Left renal cortex interstitium (tissue), 4 donors: ENCODE measurements at regions not wholly inside any gene's neighbourhood (a gene's known extent, or its start where the extent isn't known, plus 50 kb on each side); places are given as distances from the start of the nearest gene placed in this dataset.

ENCODE experiments used
- DNase-seq, 4 donors: peaks; one replicate each; pipeline ENCODE4 v3.0.0-alpha.2; 2013; ENCODE audit warnings: low read depth in 4 of 4, low spot score in 2 of 4, missing footprints in 1 of 4

- no peak for DNase-seq
Measured at GRCh38 chr20:6715401-6715941, 52.0 kb upstream of the BMP2 start.

GRCh38 chr20:6714279-6714711, 53.2 kb upstream of the BMP2 start:
- no peak for DNase-seq

- no peak for DNase-seq
Measured at GRCh38 chr20:6711951-6712649, 55.4 kb upstream of the BMP2 start.

DNA sequence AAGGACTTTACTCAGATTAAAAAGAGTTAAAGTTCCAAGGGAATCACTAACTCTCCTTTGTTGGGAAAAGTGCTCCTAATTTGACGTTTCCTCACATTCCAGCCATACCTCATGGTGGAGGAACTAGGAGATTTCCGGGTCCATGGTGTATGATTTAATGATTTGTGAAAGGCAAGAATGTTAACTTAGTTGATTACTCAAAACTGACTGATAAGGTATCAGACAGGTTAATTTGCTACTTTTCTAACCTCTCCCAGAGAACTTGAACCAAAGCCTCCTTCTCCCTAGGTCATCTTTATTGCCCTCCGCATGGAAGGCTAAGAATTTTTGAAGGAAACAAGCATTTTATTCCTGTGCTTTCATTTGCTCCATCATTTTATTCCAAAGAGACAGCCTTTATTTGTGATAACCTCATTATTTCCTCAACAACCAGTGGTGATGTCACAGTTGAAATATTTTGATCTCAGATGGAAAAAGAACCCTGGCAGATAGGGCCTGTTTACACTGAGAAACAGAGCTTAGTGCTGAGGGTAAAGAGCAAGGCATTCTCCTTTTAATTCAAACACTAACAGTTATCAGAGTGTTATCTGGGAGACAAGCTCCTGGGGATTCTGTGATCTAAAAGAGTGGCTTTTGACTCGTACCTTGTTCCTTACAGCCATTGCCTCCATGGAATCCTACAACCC, 57.4 kb upstream of the BMP2 start:
- no peak for DNase-seq

- no peak for DNase-seq
Measured at GRCh38 chr20:6708010-6708409, 59.5 kb upstream of the BMP2 start.

- DNase-seq: no peak
Measured at GRCh38 chr20:6707321-6707831, 60.1 kb upstream of the BMP2 start.

DNA sequence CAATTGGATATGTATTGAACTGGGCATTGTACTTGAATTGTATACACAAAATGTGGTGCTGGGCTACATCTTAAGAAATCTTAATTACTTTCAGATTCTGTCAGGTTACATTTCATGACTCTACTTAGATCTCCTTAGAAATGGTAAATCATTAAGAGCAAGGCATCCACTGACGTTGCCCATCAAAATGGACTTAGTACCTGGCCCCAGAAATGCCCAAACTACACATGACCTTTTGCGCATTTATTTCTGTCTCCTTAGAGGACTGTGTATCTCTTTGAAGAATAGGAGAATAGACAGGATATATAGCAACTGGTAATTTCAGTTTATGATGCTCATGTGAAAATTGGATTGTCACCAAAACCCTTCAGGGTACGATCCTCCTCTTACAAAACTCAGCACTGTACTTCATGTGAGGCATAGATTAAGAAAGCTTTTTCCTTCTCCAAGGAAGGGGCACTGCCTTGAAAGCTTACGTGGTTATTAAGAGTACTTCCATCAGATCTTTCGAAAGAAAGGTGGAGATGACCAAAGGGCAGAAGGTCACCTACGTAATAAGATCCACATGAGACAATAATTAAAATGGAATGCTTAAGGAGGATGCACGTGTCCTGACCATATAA, 61.4 kb upstream of the BMP2 start:
- DNase-seq: no peak

DNA sequence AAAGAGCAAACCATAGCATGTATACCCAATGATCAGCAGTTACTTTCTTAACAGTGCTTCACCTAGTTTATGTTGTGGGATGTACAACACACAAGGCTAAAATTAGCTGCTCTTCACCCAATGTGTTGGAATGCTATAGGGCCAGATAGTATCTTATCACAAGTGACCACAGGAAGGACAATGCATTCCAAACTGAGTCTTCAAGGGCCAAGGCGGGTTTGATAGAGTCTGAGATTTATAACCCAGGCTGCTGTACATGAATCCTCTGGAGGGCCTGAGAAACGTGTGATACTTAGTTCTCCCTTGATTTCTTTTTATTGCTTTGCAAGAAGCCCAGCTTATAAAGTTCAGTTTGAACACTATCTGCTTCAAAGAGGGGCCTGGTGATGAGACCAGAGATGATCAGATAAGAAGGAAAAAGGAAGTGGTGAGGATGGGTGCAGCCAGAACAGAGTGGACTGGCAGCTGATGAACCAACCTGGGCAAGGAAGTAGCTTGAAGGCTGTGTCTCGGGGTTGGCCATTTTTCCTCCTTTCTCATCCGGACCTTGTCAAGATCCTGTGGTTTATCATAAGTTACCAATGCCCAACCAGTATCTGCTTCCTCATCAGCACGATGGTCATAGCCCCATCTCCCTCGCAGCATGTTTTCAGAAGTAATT, 62.2 kb upstream of the BMP2 start:
- no peak for DNase-seq

DNA sequence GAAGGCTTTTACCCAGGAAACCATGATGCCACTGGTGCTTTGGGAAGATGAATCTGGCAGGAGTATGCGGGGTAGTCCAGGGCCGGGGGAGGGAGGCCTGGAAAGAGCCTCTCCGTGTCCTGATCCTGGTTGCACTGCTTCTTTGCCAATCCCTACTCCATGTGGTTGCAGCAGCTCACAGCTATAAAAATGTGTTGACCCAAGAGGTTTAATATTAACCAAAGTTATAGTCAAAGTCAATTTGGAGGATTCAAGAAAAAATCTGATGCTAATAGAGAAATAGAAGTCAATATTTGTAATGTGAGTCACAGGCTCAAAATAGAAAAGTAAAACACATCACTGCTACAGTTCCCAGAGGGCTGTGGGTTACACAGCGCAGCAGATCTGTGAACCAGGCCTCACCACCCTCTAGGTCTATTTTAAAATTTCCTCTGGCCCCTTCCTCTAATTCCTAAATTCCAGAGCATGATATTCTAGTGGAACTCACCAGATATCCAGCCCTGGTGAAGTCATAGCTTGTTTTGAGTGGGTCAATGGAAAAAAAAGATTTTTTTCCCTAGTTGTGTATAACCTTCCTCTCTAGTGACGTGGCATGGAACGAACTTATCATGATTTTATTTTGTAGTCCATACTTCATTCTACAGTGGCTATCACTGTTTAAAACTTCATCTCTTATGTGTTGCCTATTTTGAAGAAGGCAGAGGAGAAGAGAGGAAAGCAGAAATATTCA, 63.2 kb upstream of the BMP2 start:
- DNase-seq: no peak

- DNase-seq: no peak
Measured at GRCh38 chr20:6703656-6704055, 63.8 kb upstream of the BMP2 start.

- no peak for DNase-seq
Measured at GRCh38 chr20:6703047-6703446, 64.4 kb upstream of the BMP2 start.

- DNase-seq: no peak
Measured at GRCh38 chr20:6702144-6702543, 65.3 kb upstream of the BMP2 start.

DNA sequence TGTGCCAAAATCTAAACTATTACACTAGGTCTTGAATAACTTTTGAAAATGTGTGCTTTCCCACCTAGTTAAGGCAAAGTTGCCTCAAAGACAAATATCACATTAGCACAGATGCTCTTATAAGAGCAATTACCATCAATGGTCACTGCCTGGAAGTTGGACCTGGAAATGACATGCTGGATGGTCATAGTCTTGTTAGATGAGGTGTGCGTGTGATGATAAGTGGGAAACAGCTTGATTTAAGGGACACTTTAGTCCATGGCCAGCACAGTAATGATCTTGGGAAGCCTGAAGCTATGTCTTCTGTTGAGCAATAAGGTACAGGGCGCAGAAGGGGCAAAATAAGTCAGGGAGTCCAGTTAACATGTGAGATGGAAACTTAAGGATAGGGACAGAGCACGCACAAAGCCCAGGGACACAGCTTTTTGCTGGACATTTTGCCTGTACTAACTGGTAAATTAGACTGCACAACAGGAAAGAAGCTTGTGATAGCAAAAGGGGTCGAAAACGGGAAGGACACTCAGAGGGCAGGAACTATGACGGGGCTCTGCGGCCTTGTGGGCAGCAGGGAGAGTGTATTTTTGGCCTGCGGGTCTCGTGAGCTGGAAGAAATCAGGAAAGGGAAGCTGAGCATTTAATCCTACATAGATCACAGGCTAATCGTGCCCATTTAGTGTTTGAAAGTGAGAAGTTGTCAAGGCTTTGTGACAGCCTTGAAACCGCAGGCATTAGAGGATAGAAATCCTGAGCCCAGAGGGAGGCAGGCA, 66.7 kb upstream of the BMP2 start:
- no peak for DNase-seq

DNA sequence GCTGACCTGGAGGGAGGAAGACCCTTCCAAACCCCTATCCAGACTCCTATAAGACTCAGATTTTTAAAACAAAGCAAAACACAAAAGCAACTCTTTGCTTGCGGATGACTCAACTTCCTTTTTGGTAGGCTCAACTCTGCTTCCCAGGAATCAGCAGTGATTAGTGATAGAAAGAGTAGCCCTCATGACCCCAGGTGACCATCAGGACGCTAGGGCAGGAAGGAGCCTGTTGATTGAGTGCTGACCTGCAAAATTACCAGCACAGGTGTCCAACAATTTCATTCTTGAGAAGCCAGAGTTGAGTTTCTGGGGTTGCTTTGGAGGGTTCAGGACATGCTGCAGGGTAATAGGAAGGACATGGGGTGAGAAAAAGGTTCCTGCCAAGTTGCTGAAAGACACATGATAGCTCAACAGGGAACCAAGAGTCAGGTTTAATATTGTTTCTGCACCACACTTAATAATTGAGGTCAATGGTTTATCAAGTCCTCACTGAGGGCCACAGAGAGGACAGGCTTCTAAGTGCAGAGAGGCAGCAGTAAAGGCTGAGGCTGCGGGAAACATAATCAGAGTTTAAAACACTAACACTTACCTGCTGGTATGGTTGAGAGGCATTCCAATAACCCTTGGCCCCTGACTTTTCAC, 67.4 kb upstream of the BMP2 start:
- DNase-seq: no peak

- no peak for DNase-seq
Measured at GRCh38 chr20:6698723-6699122, 68.8 kb upstream of the BMP2 start.

DNA sequence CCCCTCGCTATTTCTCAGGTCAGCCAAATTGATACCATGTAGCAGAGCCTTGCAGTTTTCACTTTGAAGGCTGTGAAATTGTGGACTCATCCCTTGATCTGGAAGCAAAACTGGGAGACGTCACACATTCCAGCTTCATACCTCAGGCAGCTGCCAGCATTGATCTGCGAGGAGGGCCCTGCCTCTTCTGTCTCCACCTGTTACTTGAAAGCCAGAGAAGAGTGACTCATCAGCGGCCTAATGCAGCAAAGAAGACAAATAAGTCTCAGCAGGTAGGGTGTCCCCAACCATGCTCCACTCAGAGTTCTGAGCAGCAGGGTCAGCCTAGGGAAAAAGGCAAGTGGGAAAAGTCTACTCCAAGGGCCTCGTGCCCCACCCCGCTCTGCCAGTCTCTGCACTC, 69.4 kb upstream of the BMP2 start:
- no peak for DNase-seq

GRCh38 chr20:6697228-6697972, 70.1 kb upstream of the BMP2 start:
- DNase-seq: no peak

GRCh38 chr20:6696001-6696400, 71.5 kb upstream of the BMP2 start:
- DNase-seq: no peak
